ENCODE measurements at regions not wholly inside any gene's neighbourhood (a gene's known extent, or its start where the extent isn't known, plus 50 kb on each side); places are given as distances from the start of the nearest gene placed in this dataset.
"Not testable (repeated sequence)": the region's sequence is repeated elsewhere in the genome, so short reads cannot be mapped to it uniquely, and the experiment has no call there.

DNA sequence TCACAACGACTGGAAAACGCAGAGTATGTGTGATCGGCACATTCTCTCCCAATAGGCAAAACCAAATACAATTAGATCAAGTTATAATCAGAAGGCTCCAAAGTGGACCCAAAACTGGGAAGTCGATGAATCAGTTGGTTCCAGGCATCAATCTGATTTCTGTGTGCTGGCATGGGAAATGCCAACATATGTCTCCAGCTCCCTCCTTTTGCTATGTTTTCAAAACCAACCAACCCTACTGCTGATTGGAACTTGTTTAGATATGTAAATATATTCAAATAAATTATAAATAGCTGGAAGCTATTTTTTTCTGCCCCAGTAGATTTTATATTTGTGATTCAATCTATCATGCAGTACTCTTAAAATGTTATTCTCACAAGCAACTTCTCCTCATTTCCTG, 284.2 kb downstream of the HS3ST3B1 start:
- no peaks in the 10 kb centered on the region for H3K27me3 ChIP-seq (replicated peaks; ENCODE audit: control insufficient read depth, insufficient read depth, low read length)
- DNase-seq (ENCODE audit: extremely low read depth, insufficient read length) = no peak
- TF ChIP-seq, protein P1, sequence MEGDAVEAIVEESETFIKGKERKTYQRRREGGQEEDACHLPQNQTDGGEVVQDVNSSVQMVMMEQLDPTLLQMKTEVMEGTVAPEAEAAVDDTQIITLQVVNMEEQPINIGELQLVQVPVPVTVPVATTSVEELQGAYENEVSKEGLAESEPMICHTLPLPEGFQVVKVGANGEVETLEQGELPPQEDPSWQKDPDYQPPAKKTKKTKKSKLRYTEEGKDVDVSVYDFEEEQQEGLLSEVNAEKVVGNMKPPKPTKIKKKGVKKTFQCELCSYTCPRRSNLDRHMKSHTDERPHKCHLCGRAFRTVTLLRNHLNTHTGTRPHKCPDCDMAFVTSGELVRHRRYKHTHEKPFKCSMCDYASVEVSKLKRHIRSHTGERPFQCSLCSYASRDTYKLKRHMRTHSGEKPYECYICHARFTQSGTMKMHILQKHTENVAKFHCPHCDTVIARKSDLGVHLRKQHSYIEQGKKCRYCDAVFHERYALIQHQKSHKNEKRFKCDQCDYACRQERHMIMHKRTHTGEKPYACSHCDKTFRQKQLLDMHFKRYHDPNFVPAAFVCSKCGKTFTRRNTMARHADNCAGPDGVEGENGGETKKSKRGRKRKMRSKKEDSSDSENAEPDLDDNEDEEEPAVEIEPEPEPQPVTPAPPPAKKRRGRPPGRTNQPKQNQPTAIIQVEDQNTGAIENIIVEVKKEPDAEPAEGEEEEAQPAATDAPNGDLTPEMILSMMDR (IDR thresholded peaks at IDR 0.05; ENCODE audit: insufficient read depth, low read length, poor library complexity, severe bottlenecking) = no peak
- H3K36me3 ChIP-seq (ENCODE audit: control insufficient read depth, insufficient read depth, low read length) = no peaks in the 10 kb centered on the region
- no peak overlapping the region for H3K4me3 ChIP-seq (replicated peaks; ENCODE audit: low read depth, low read length)

- H3K4me3 ChIP-seq (replicated peaks; ENCODE audit: low read depth, low read length) = no peak overlapping the region
- no peaks in the 10 kb centered on the region for H3K36me3 ChIP-seq (ENCODE audit: control insufficient read depth, insufficient read depth, low read length)
- no peaks in the 10 kb centered on the region for H3K27me3 ChIP-seq (replicated peaks; ENCODE audit: control insufficient read depth, insufficient read depth, low read length)
- DNase-seq (ENCODE audit: extremely low read depth, insufficient read length) = no peak
- TF ChIP-seq, protein P1 (IDR thresholded peaks at IDR 0.05; ENCODE audit: insufficient read depth, low read length, poor library complexity, severe bottlenecking) = no peak
Observed at GRCh38 chr17:14582996-14583395, 282.1 kb downstream of the HS3ST3B1 start.

- Histone ChIP-seq H3K4me3 (replicated peaks; ENCODE audit: low read depth, low read length) (no peak overlapping the region), H3K27me3 (replicated peaks; ENCODE audit: control insufficient read depth, insufficient read depth, low read length) (no peaks in the 10 kb centered on the region), H3K36me3 (ENCODE audit: control insufficient read depth, insufficient read depth, low read length) (no peaks in the 10 kb centered on the region)
- no peak for DNase-seq (ENCODE audit: extremely low read depth, insufficient read length)
- TF ChIP-seq, protein P1 (IDR thresholded peaks at IDR 0.05; ENCODE audit: insufficient read depth, low read length, poor library complexity, severe bottlenecking) = no peak
Observed at GRCh38 chr17:14581186-14581830, 280.4 kb downstream of the HS3ST3B1 start.

- no peaks in the 10 kb centered on the region for H3K27me3 ChIP-seq (replicated peaks; ENCODE audit: control insufficient read depth, insufficient read depth, low read length)
- no peak for DNase-seq (ENCODE audit: extremely low read depth, insufficient read length)
- H3K36me3 ChIP-seq (ENCODE audit: control insufficient read depth, insufficient read depth, low read length) = no peaks in the 10 kb centered on the region
- H3K4me3 ChIP-seq (replicated peaks; ENCODE audit: low read depth, low read length) = no peak overlapping the region
- TF ChIP-seq, protein P1 (IDR thresholded peaks at IDR 0.05; ENCODE audit: insufficient read depth, low read length, poor library complexity, severe bottlenecking) = no peak
Observed at GRCh38 chr17:14580499-14580898, 279.6 kb downstream of the HS3ST3B1 start.

DNA sequence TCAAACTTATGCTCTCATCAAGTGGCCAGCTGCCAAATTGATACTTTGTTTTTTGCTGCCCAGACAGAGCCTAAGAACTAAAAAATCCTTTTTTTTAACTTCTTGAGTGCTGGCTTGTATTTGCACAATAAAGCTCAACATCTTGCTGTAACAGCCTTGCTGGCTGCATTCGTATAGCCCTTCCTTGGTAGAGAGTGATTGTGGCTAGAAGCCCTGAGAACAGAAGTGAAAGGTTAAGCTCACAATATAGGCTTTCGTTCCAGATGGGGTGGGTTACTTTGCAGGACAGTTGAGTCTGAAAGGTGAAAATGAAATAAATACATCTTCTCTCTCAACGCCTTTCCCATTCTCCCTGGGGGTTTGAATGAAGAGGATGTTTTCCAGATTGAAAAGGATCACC, 278.8 kb downstream of the HS3ST3B1 start:
- DNase-seq (ENCODE audit: extremely low read depth, insufficient read length) = no peak
- H3K36me3 ChIP-seq (ENCODE audit: control insufficient read depth, insufficient read depth, low read length) = no peaks in the 10 kb centered on the region
- TF ChIP-seq, protein P1 (IDR thresholded peaks at IDR 0.05; ENCODE audit: insufficient read depth, low read length, poor library complexity, severe bottlenecking) = no peak
- H3K4me3 ChIP-seq (replicated peaks; ENCODE audit: low read depth, low read length) = no peak overlapping the region
- no peaks in the 10 kb centered on the region for H3K27me3 ChIP-seq (replicated peaks; ENCODE audit: control insufficient read depth, insufficient read depth, low read length)

- TF ChIP-seq, protein P1 (IDR thresholded peaks at IDR 0.05; ENCODE audit: insufficient read depth, low read length, poor library complexity, severe bottlenecking) = no peak
- Histone ChIP-seq H3K4me3 (replicated peaks; ENCODE audit: low read depth, low read length) (no peak overlapping the region), H3K36me3 (ENCODE audit: control insufficient read depth, insufficient read depth, low read length) (no peaks in the 10 kb centered on the region), H3K27me3 (replicated peaks; ENCODE audit: control insufficient read depth, insufficient read depth, low read length) (no peaks in the 10 kb centered on the region)
- no peak for DNase-seq (ENCODE audit: extremely low read depth, insufficient read length)
Observed at GRCh38 chr17:14575471-14575953, 274.6 kb downstream of the HS3ST3B1 start.

GRCh38 chr17:14560325-14560724, 259.4 kb downstream of the HS3ST3B1 start:
- H3K36me3 ChIP-seq (ENCODE audit: control insufficient read depth, insufficient read depth, low read length); DNase-seq (ENCODE audit: extremely low read depth, insufficient read length): not testable (repeated sequence)

More at GRCh38 chr17:14560325-14560724, 259.4 kb downstream of the HS3ST3B1 start:
- not testable (repeated sequence) for H3K27me3 ChIP-seq (replicated peaks; ENCODE audit: control insufficient read depth, insufficient read depth, low read length); H3K4me3 ChIP-seq (replicated peaks; ENCODE audit: low read depth, low read length)
